Sigmoid colon (tissue), 6 donors: ENCODE measurements at regions not wholly inside any gene's neighbourhood (a gene's known extent, or its start where the extent isn't known, plus 50 kb on each side); places are given as distances from the start of the nearest gene placed in this dataset.

Source experiments
- DNase-seq: peaks from one replicate; pipeline ENCODE4 v3.0.0-alpha.2; 2019
- H3K27ac ChIP-seq, 4 donors: fragments of 200-600 bp; sonication (generic); one replicate each; pipeline ENCODE4 v1.5.1; 2016 to 2019; ENCODE audit warnings: mild to moderate bottlenecking in 1 of 4
- H3K27me3 ChIP-seq, 3 donors: fragments of 200-600 bp; sonication (generic); one replicate each; pipeline ENCODE4 v1.5.1; 2019; ENCODE audit warnings: mild to moderate bottlenecking in 1 of 3
- H3K36me3 ChIP-seq, 4 donors: fragments of 200-600 bp; sonication (generic); one replicate each; pipeline ENCODE4 v1.5.1; 2016 to 2019
- H3K4me1 ChIP-seq, 4 donors: fragments of 200-600 bp; sonication (generic); one replicate each; pipeline ENCODE4 v1.5.1; 2017 to 2019
- H3K4me3 ChIP-seq, 4 donors: fragments of 200-600 bp; sonication (generic); one replicate each; pipeline ENCODE4 v1.5.1; 2017 to 2019; ENCODE audit warnings: mild to moderate bottlenecking in 2 of 4, moderate library complexity in 1 of 4
- H3K9me3 ChIP-seq, 4 donors: fragments of 200-600 bp in 3 of 4; sonication (generic) in 3 of 4; one replicate each; pipeline versions ENCODE4 v1.5.1 to v1.6.1; 2013 to 2019
- EP300 ChIP-seq, 4 donors: sonication (generic); formaldehyde crosslinking; IDR thresholded peaks; one replicate each; pipeline ENCODE4 v1.6.1; 2017; ENCODE audit warnings: antibody characterized with exemption in 4 of 4
- POLR2A ChIP-seq, 2 donors: fragments of 450-650 bp; IDR thresholded peaks; one replicate each; pipeline ENCODE4 v1.6.1; 2016; ENCODE audit warnings: antibody characterized with exemption in 2 of 2, mild to moderate bottlenecking in 2 of 2, moderate library complexity in 2 of 2
- POLR2AphosphoS5 ChIP-seq, 4 donors: sonication (generic); formaldehyde crosslinking; IDR thresholded peaks; one replicate each; pipeline ENCODE4 v1.6.1; 2017; ENCODE audit warnings: antibody characterized with exemption in 4 of 4
- WGBS, 2 donors: extraction: QIAGEN DNeasy Blood & Tissue Kit; methylation state at CpG; one replicate each; pipeline ENCODE4 v1.1.7; 2013; 5-methylcytosine and 5-hydroxymethylcytosine counted together
- intact Hi-C: fragments of 100-400 bp; cut with DNase I; formaldehyde crosslinking; loops from one replicate; pipeline ENCODE4 v1.15.1; 2023
- TF ChIP-seq, protein P1 (sequence below), 4 experiments: fragments of 450-650 bp in 3 of 4; fragments of 200-600 bp in 1 of 4; IDR thresholded peaks; one replicate each; pipeline ENCODE4 v1.5.1; 2016 to 2019; ENCODE audit warnings: antibody characterized with exemption in 4 of 4, mild to moderate bottlenecking in 3 of 4, moderate library complexity in 2 of 4
- donor health status: healthy with polysubstance abuse.
- donor health status: healthy.

DNA sequence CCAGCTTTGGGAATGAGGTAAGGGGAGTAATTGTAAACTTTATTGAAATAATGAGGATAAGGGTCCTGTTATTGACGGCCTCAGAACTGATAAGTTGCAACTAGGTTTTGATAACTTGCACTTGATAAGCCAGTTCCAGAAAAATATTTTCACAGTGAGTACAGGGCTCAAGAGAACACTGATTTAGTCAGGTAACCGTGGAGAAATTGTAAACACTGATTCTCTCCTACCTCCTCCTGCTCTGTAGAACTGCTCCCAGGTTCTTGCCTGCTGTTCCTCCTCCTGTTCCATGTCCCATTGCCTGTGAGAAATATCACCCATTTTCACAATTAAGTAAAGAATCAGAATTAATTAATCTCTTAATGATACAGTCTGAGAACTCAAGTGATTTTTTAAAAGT is 55.0 kb upstream of the CXXC4 start:
- no peaks in the 10 kb centered on the region for H3K36me3 ChIP-seq
- TF ChIP-seq POLR2AphosphoS5 (IDR thresholded peaks at IDR 0.05) = no peak
- TF ChIP-seq EP300 (IDR thresholded peaks at IDR 0.05) = no peak
- TF ChIP-seq POLR2A (IDR thresholded peaks at IDR 0.05) = no peak
- TF ChIP-seq, protein P1, sequence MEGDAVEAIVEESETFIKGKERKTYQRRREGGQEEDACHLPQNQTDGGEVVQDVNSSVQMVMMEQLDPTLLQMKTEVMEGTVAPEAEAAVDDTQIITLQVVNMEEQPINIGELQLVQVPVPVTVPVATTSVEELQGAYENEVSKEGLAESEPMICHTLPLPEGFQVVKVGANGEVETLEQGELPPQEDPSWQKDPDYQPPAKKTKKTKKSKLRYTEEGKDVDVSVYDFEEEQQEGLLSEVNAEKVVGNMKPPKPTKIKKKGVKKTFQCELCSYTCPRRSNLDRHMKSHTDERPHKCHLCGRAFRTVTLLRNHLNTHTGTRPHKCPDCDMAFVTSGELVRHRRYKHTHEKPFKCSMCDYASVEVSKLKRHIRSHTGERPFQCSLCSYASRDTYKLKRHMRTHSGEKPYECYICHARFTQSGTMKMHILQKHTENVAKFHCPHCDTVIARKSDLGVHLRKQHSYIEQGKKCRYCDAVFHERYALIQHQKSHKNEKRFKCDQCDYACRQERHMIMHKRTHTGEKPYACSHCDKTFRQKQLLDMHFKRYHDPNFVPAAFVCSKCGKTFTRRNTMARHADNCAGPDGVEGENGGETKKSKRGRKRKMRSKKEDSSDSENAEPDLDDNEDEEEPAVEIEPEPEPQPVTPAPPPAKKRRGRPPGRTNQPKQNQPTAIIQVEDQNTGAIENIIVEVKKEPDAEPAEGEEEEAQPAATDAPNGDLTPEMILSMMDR (IDR thresholded peaks at IDR 0.05) = no peak
- intact Hi-C loops = no loop called here
- no peak for DNase-seq
- 80 to 81% methylated on average over 2 of the region's 2 CpGs for WGBS, 2 donors
- H3K27ac ChIP-seq = no peak overlapping the region
- H3K4me3 ChIP-seq = no peak overlapping the region
- no peaks in the 10 kb centered on the region for H3K9me3 ChIP-seq
- H3K4me1 ChIP-seq = no peaks in the 10 kb centered on the region
- no peaks in the 10 kb centered on the region for H3K27me3 ChIP-seq

DNA sequence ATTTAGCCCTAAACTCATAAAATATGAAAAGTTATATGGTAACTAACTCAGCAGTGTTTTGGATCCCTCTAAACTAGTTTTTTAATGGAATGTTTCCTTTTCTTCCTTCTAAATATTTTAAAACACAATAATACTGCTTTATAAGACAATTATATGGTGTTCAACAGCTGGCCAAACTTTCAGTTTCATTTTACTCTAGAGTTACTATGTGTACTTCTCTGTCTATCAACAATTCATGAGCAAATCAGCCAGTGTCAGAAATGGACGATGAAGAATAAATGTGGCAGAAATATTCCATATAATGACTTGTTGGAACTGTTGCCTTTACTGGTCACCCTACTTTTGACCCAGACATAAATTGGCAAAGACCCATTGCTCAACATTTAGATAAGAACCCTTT is 64.8 kb upstream of the CXXC4 start:
- intact Hi-C loops = no loop called here
- Histone ChIP-seq H3K4me3 (no peak overlapping the region), H3K27ac (no peak overlapping the region), H3K36me3 (no peaks in the 10 kb centered on the region), H3K4me1 (no peaks in the 10 kb centered on the region), H3K9me3 (no peaks in the 10 kb centered on the region), H3K27me3 (no peaks in the 10 kb centered on the region)
- no peak for DNase-seq
- TF ChIP-seq, protein P1 (IDR thresholded peaks at IDR 0.05) = no peak
- no peak for TF ChIP-seq POLR2AphosphoS5 (IDR thresholded peaks at IDR 0.05)
- no peak for TF ChIP-seq EP300 (IDR thresholded peaks at IDR 0.05)
- no peak for TF ChIP-seq POLR2A (IDR thresholded peaks at IDR 0.05)
- WGBS, 2 donors = 19 to 56% methylated on average over 1 of the region's 1 CpG

DNA sequence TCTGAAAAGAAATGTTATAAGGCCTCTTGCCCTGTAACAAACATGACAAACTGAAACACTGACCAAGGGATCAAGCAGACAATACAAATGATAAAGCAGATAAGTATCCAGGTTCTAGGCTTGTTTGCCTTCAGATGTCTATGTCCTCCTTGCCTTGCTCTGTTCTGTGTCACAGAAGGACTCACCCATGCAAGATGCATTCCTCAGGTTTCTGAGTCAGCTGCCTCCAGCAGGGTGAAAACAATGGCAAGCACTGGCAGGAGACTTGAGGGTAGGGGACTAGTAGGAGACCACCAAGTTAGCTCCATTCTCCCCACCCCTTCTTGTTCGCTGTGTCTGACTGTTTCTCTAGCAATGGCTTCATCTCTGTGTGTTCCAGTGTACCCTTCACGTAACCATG is 76.6 kb upstream of the CXXC4 start:
- H3K27ac ChIP-seq = no peak overlapping the region
- no peaks in the 10 kb centered on the region for H3K9me3 ChIP-seq
- DNase-seq = no peak
- no peaks in the 10 kb centered on the region for H3K27me3 ChIP-seq
- no peaks in the 10 kb centered on the region for H3K36me3 ChIP-seq
- TF ChIP-seq EP300 (IDR thresholded peaks at IDR 0.05) (no peak), POLR2AphosphoS5 (IDR thresholded peaks at IDR 0.05) (no peak), POLR2A (IDR thresholded peaks at IDR 0.05) (no peak)
- TF ChIP-seq, protein P1 (IDR thresholded peaks at IDR 0.05) = no peak
- peaks cover 0 to 8% (median 0%) of the 10 kb centered on the region in 4 donors for H3K4me1 ChIP-seq
- H3K4me3 ChIP-seq = no peak overlapping the region
- 93 to 96% methylated on average over 2 of the region's 2 CpGs for WGBS, 2 donors
- intact Hi-C loops = no loop called here

GRCh38 chr4:104574371-104574770 is 79.7 kb upstream of the CXXC4 start:
- H3K36me3 ChIP-seq = no peaks in the 10 kb centered on the region
- no peak for DNase-seq
- 82 to 85% methylated on average over 4 of the region's 4 CpGs for WGBS, 2 donors
- TF ChIP-seq, protein P1 (IDR thresholded peaks at IDR 0.05) = no peak
- TF ChIP-seq POLR2AphosphoS5 (IDR thresholded peaks at IDR 0.05) = no peak
- H3K27me3 ChIP-seq = no peaks in the 10 kb centered on the region
- H3K27ac ChIP-seq = no peak overlapping the region
- H3K4me1 ChIP-seq = peaks cover 0 to 8% (median 0%) of the 10 kb centered on the region in 4 donors
- H3K9me3 ChIP-seq = no peaks in the 10 kb centered on the region
- intact Hi-C loops = no loop called here
- no peak overlapping the region for H3K4me3 ChIP-seq

GRCh38 chr4:104575278-104575677 is 80.6 kb upstream of the CXXC4 start:
- Histone ChIP-seq H3K4me1 (peaks cover 0 to 8% (median 0%) of the 10 kb centered on the region in 4 donors), H3K36me3 (no peaks in the 10 kb centered on the region), H3K27ac (no peak overlapping the region), H3K9me3 (no peaks in the 10 kb centered on the region), H3K27me3 (no peaks in the 10 kb centered on the region), H3K4me3 (no peak overlapping the region)
- TF ChIP-seq POLR2AphosphoS5 (IDR thresholded peaks at IDR 0.05) (no peak), POLR2A (IDR thresholded peaks at IDR 0.05) (no peak), EP300 (IDR thresholded peaks at IDR 0.05) (no peak)
- TF ChIP-seq, protein P1 (IDR thresholded peaks at IDR 0.05) = no peak
- DNase-seq = no peak
- intact Hi-C loops = no loop called here
- WGBS, 2 donors = 61 to 73% methylated on average over 1 of the region's 1 CpG
